ENCODE measurements at regions not wholly inside any gene's neighbourhood (a gene's known extent, or its start where the extent isn't known, plus 50 kb on each side); places are given as distances from the start of the nearest gene placed in this dataset.

DNA sequence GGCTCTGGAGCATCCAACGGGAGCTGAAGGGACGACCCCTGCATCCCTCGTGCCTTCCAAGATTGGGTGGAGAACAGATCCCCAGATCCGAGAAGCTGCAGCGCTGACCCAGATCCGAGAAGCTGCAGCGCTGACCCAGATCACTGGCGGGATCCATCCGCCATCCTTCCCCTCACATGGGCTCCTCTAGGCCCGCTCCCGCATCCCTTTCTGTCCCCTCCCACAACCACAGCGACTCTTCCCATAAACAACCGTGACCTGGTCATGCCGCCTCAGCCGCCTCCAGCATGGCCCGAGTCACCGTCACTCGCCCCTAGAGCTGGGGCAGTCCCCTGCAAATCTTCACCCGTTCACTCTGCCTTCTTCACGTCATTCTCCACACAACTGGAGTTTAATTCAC, 124.9 kb downstream of the UTP18 start:
- Histone ChIP-seq H3K36me3 (ENCODE audit: insufficient read depth, low read length) (no peaks in the 10 kb centered on the region), H3K27me3 (ENCODE audit: insufficient read depth, low read length, poor library complexity, severe bottlenecking) (no peaks in the 10 kb centered on the region), H3K9me3 (ENCODE audit: insufficient read depth, low read depth, low read length) (no peaks in the 10 kb centered on the region), H2AFZ (ENCODE audit: low read length) (no peak overlapping the region), H3K9me2 (replicated peaks; ENCODE audit: low read depth, low read length) (no peaks in the 10 kb centered on the region), H3K4me2 (ENCODE audit: low read depth, low read length, poor library complexity, severe bottlenecking) (no peak overlapping the region), H3F3A (ENCODE audit: low read depth) (no peaks in the 10 kb centered on the region), H3K4me1 (ENCODE audit: insufficient read depth, low read length, poor library complexity, severe bottlenecking) (peaks cover 6% of the 10 kb centered on the region), H3K9ac (ENCODE audit: low read depth, low read length, poor library complexity, severe bottlenecking) (no peak overlapping the region), H3K4me3 (ENCODE audit: low read length, poor library complexity, severe bottlenecking) (no peak overlapping the region), H4K20me1 (ENCODE audit: insufficient read depth, low read length, poor library complexity, severe bottlenecking) (no peaks in the 10 kb centered on the region), H3K79me2 (ENCODE audit: insufficient read depth, low read length) (no peaks in the 10 kb centered on the region)
- TF ChIP-seq, protein P1, sequence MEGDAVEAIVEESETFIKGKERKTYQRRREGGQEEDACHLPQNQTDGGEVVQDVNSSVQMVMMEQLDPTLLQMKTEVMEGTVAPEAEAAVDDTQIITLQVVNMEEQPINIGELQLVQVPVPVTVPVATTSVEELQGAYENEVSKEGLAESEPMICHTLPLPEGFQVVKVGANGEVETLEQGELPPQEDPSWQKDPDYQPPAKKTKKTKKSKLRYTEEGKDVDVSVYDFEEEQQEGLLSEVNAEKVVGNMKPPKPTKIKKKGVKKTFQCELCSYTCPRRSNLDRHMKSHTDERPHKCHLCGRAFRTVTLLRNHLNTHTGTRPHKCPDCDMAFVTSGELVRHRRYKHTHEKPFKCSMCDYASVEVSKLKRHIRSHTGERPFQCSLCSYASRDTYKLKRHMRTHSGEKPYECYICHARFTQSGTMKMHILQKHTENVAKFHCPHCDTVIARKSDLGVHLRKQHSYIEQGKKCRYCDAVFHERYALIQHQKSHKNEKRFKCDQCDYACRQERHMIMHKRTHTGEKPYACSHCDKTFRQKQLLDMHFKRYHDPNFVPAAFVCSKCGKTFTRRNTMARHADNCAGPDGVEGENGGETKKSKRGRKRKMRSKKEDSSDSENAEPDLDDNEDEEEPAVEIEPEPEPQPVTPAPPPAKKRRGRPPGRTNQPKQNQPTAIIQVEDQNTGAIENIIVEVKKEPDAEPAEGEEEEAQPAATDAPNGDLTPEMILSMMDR (conservative IDR thresholded peaks at IDR 0.05; ENCODE audit: low read length): no peak
- no peak for TF ChIP-seq EZH2phosphoT487 (IDR thresholded peaks at IDR 0.05; ENCODE audit: borderline replicate concordance)

DNA sequence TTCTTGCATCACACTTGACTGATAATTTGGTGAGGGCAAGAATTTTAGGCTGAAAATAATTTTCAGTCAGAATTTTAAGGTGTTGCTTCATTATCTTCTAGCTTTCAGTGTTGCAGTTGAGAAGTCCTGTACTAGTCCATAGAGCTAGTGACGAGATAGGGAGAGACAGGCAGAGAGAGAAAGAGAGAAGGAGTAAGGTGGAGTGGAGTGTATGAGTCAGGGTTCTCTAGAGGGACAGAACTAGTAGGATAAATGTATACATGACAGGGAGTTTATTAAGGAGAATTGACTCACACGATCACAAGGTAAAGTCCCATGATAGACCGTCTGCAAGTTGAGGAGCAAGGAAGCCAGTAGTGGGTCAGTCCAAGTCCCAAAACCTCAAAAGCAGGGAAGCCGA, 127.2 kb downstream of the UTP18 start:
- H3K9me3 ChIP-seq (ENCODE audit: insufficient read depth, low read depth, low read length): no peaks in the 10 kb centered on the region
- no peaks in the 10 kb centered on the region for H3K79me2 ChIP-seq (ENCODE audit: insufficient read depth, low read length)
- H3K27me3 ChIP-seq (ENCODE audit: insufficient read depth, low read length, poor library complexity, severe bottlenecking): no peaks in the 10 kb centered on the region
- H3K9ac ChIP-seq (ENCODE audit: low read depth, low read length, poor library complexity, severe bottlenecking): no peak overlapping the region
- no peak overlapping the region for H2AFZ ChIP-seq (ENCODE audit: low read length)
- no peak overlapping the region for H3K4me3 ChIP-seq (ENCODE audit: low read length, poor library complexity, severe bottlenecking)
- TF ChIP-seq, protein P1 (conservative IDR thresholded peaks at IDR 0.05; ENCODE audit: low read length): no peak
- no peak for TF ChIP-seq EZH2phosphoT487 (IDR thresholded peaks at IDR 0.05; ENCODE audit: borderline replicate concordance)
- no peaks in the 10 kb centered on the region for H3K4me1 ChIP-seq (ENCODE audit: insufficient read depth, low read length, poor library complexity, severe bottlenecking)
- no peaks in the 10 kb centered on the region for H3K36me3 ChIP-seq (ENCODE audit: insufficient read depth, low read length)
- H3F3A ChIP-seq (ENCODE audit: low read depth): no peaks in the 10 kb centered on the region
- no peak overlapping the region for H3K4me2 ChIP-seq (ENCODE audit: low read depth, low read length, poor library complexity, severe bottlenecking)
- H4K20me1 ChIP-seq (ENCODE audit: insufficient read depth, low read length, poor library complexity, severe bottlenecking): no peaks in the 10 kb centered on the region
- no peaks in the 10 kb centered on the region for H3K9me2 ChIP-seq (replicated peaks; ENCODE audit: low read depth, low read length)

DNA sequence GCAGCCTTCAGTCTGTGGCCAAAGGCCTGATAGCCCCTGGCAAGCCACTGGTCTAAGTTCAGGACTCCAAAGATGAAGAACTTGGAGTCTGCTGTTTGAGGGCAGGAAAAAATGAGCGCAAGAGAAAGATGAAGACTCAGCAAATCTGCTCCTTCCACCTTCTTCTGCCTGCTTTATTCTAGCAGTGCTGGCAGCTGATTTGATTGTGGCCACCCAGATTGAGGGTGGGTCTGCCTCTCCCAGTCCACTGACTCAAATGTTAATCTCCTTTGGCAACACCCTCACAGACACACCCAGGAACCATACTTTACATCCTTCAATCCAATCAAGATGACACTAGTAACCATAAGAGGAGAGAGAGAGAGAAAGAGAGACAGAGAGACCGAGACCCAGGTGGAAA, 127.6 kb downstream of the UTP18 start:
- no peaks in the 10 kb centered on the region for H3F3A ChIP-seq (ENCODE audit: low read depth)

More for the DNA sequence above, 127.6 kb downstream of the UTP18 start:
- Histone ChIP-seq H3K9ac (ENCODE audit: low read depth, low read length, poor library complexity, severe bottlenecking) (no peak overlapping the region), H3K4me3 (ENCODE audit: low read length, poor library complexity, severe bottlenecking) (no peak overlapping the region), H3K9me3 (ENCODE audit: insufficient read depth, low read depth, low read length) (no peaks in the 10 kb centered on the region), H3K36me3 (ENCODE audit: insufficient read depth, low read length) (no peaks in the 10 kb centered on the region), H3K9me2 (replicated peaks; ENCODE audit: low read depth, low read length) (no peaks in the 10 kb centered on the region), H3K79me2 (ENCODE audit: insufficient read depth, low read length) (no peaks in the 10 kb centered on the region), H3K27me3 (ENCODE audit: insufficient read depth, low read length, poor library complexity, severe bottlenecking) (no peaks in the 10 kb centered on the region), H3K4me2 (ENCODE audit: low read depth, low read length, poor library complexity, severe bottlenecking) (no peak overlapping the region), H3K4me1 (ENCODE audit: insufficient read depth, low read length, poor library complexity, severe bottlenecking) (no peaks in the 10 kb centered on the region), H2AFZ (ENCODE audit: low read length) (no peak overlapping the region), H4K20me1 (ENCODE audit: insufficient read depth, low read length, poor library complexity, severe bottlenecking) (no peaks in the 10 kb centered on the region)
- no peak for TF ChIP-seq EZH2phosphoT487 (IDR thresholded peaks at IDR 0.05; ENCODE audit: borderline replicate concordance)
- TF ChIP-seq, protein P1 (conservative IDR thresholded peaks at IDR 0.05; ENCODE audit: low read length): no peak
